ENCODE measurements at regions not wholly inside any gene's neighbourhood (a gene's known extent, or its start where the extent isn't known, plus 50 kb on each side); places are given as distances from the start of the nearest gene placed in this dataset.

GRCh38 chr3:76889911-76890310, 150.0 kb upstream of the ROBO2 start:
- H3K36me3 Mint-ChIP-seq, result no peaks in the 10 kb centered on the region
- no peak overlapping the region for H3K4me3 Mint-ChIP-seq
- DNase-seq, result no peak
- no peak overlapping the region for H3K27ac Mint-ChIP-seq
- ATAC-seq, result no peak
- H3K4me1 Mint-ChIP-seq, result no peaks in the 10 kb centered on the region
- H3K9me3 Mint-ChIP-seq (ENCODE audit: low read depth), result peaks cover 9% of the 10 kb centered on the region
- no peaks in the 10 kb centered on the region for H3K27me3 Mint-ChIP-seq
- CTCF ChIA-PET, result no interaction called here

- CTCF ChIA-PET, result no interaction called here
- ATAC-seq, result no peak
- no peaks in the 10 kb centered on the region for H3K36me3 Mint-ChIP-seq
- H3K27me3 Mint-ChIP-seq, result no peaks in the 10 kb centered on the region
- H3K4me3 Mint-ChIP-seq, result no peak overlapping the region
- peaks cover 5% of the 10 kb centered on the region for H3K9me3 Mint-ChIP-seq (ENCODE audit: low read depth)
- no peak overlapping the region for H3K27ac Mint-ChIP-seq
- no peak for DNase-seq
- no peaks in the 10 kb centered on the region for H3K4me1 Mint-ChIP-seq
These were observed 142.8 kb upstream of the ROBO2 start for GRCh38 chr3:76897076-76897475.

- peaks cover 5% of the 10 kb centered on the region for H3K9me3 Mint-ChIP-seq (ENCODE audit: low read depth)
- CTCF ChIA-PET, result no interaction called here
- no peaks in the 10 kb centered on the region for H3K36me3 Mint-ChIP-seq
- H3K4me3 Mint-ChIP-seq, result no peak overlapping the region
- H3K4me1 Mint-ChIP-seq, result no peaks in the 10 kb centered on the region
- ATAC-seq (no peak), DNase-seq (no peak)
- H3K27ac Mint-ChIP-seq, result no peak overlapping the region
- H3K27me3 Mint-ChIP-seq, result no peaks in the 10 kb centered on the region
These were observed 139.3 kb upstream of the ROBO2 start for GRCh38 chr3:76900596-76900995.

- Mint-ChIP-seq H3K36me3 (no peaks in the 10 kb centered on the region), H3K4me3 (no peak overlapping the region), H3K27ac (no peak overlapping the region), H3K4me1 (no peaks in the 10 kb centered on the region), H3K27me3 (no peaks in the 10 kb centered on the region), H3K9me3 (ENCODE audit: low read depth) (peaks cover 2% of the 10 kb centered on the region)
- DNase-seq (no peak), ATAC-seq (no peak)
- CTCF ChIA-PET, result no interaction called here
These were observed 131.7 kb upstream of the ROBO2 start for GRCh38 chr3:76908156-76908555.

GRCh38 chr3:76912841-76913383, 127.0 kb upstream of the ROBO2 start:
- no peak overlapping the region for H3K27ac Mint-ChIP-seq
- ATAC-seq (no peak), DNase-seq (no peak)
- CTCF ChIA-PET, result no interaction called here
- H3K4me1 Mint-ChIP-seq, result no peaks in the 10 kb centered on the region
- no peaks in the 10 kb centered on the region for H3K27me3 Mint-ChIP-seq
- H3K9me3 Mint-ChIP-seq (ENCODE audit: low read depth), result peaks cover 2% of the 10 kb centered on the region
- H3K36me3 Mint-ChIP-seq, result no peaks in the 10 kb centered on the region
- H3K4me3 Mint-ChIP-seq, result no peak overlapping the region

- no peak overlapping the region for H3K27ac Mint-ChIP-seq
- H3K36me3 Mint-ChIP-seq, result no peaks in the 10 kb centered on the region
- ATAC-seq (no peak), DNase-seq (no peak)
- no peaks in the 10 kb centered on the region for H3K27me3 Mint-ChIP-seq
- H3K4me3 Mint-ChIP-seq, result no peak overlapping the region
- CTCF ChIA-PET, result no interaction called here
- H3K9me3 Mint-ChIP-seq (ENCODE audit: low read depth), result peaks cover 3% of the 10 kb centered on the region
- no peaks in the 10 kb centered on the region for H3K4me1 Mint-ChIP-seq
These were observed 122.5 kb upstream of the ROBO2 start for GRCh38 chr3:76917436-76917835.

- no peaks in the 10 kb centered on the region for H3K4me1 Mint-ChIP-seq
- DNase-seq, result no peak
- no peaks in the 10 kb centered on the region for H3K27me3 Mint-ChIP-seq
- H3K27ac Mint-ChIP-seq, result no peak overlapping the region
- CTCF ChIA-PET, result no interaction called here
- H3K4me3 Mint-ChIP-seq, result no peak overlapping the region
- ATAC-seq, result no peak
- H3K9me3 Mint-ChIP-seq (ENCODE audit: low read depth), result peaks cover 5% of the 10 kb centered on the region
- H3K36me3 Mint-ChIP-seq, result no peaks in the 10 kb centered on the region
These were observed 119.4 kb upstream of the ROBO2 start for GRCh38 chr3:76920511-76920910.

- no peak for DNase-seq
- H3K9me3 Mint-ChIP-seq (ENCODE audit: low read depth), result peaks cover 5% of the 10 kb centered on the region
- no peaks in the 10 kb centered on the region for H3K27me3 Mint-ChIP-seq
- no peak overlapping the region for H3K4me3 Mint-ChIP-seq
- ATAC-seq, result no peak
- CTCF ChIA-PET, result no interaction called here
- no peaks in the 10 kb centered on the region for H3K36me3 Mint-ChIP-seq
- no peak overlapping the region for H3K27ac Mint-ChIP-seq
- no peaks in the 10 kb centered on the region for H3K4me1 Mint-ChIP-seq
These were observed 116.4 kb upstream of the ROBO2 start for GRCh38 chr3:76923485-76923884.

- no peak for ATAC-seq
- no peak overlapping the region for H3K4me3 Mint-ChIP-seq
- peaks cover 8% of the 10 kb centered on the region for H3K9me3 Mint-ChIP-seq (ENCODE audit: low read depth)
- H3K4me1 Mint-ChIP-seq, result no peaks in the 10 kb centered on the region
- no peaks in the 10 kb centered on the region for H3K36me3 Mint-ChIP-seq
- CTCF ChIA-PET, result no interaction called here
- H3K27ac Mint-ChIP-seq, result no peak overlapping the region
- no peak for DNase-seq
- no peaks in the 10 kb centered on the region for H3K27me3 Mint-ChIP-seq
These were observed 109.2 kb upstream of the ROBO2 start for GRCh38 chr3:76930712-76931111.

- Mint-ChIP-seq H3K9me3 (ENCODE audit: low read depth) (peaks cover 8% of the 10 kb centered on the region), H3K27me3 (no peaks in the 10 kb centered on the region), H3K36me3 (no peaks in the 10 kb centered on the region), H3K27ac (no peak overlapping the region), H3K4me3 (no peak overlapping the region), H3K4me1 (no peaks in the 10 kb centered on the region)
- CTCF ChIA-PET, result no interaction called here
- DNase-seq (no peak), ATAC-seq (no peak)
These were observed 106.7 kb upstream of the ROBO2 start for GRCh38 chr3:76933245-76933644.

GRCh38 chr3:76938962-76939361, 100.9 kb upstream of the ROBO2 start:
- no peak for DNase-seq
- no peaks in the 10 kb centered on the region for H3K36me3 Mint-ChIP-seq
- no peaks in the 10 kb centered on the region for H3K27me3 Mint-ChIP-seq
- CTCF ChIA-PET, result no interaction called here
- ATAC-seq, result no peak
- peaks cover 11% of the 10 kb centered on the region for H3K9me3 Mint-ChIP-seq (ENCODE audit: low read depth)
- no peak overlapping the region for H3K4me3 Mint-ChIP-seq
- H3K4me1 Mint-ChIP-seq, result no peaks in the 10 kb centered on the region
- no peak overlapping the region for H3K27ac Mint-ChIP-seq

GRCh38 chr3:76940181-76940770, 99.6 kb upstream of the ROBO2 start:
- Mint-ChIP-seq H3K27ac (no peak overlapping the region), H3K36me3 (no peaks in the 10 kb centered on the region), H3K4me3 (no peak overlapping the region), H3K27me3 (no peaks in the 10 kb centered on the region), H3K9me3 (ENCODE audit: low read depth) (peaks cover 10% of the 10 kb centered on the region), H3K4me1 (no peaks in the 10 kb centered on the region)
- DNase-seq, result no peak
- CTCF ChIA-PET, result no interaction called here
- no peak for ATAC-seq

GRCh38 chr3:76941376-76941775, 98.5 kb upstream of the ROBO2 start:
- CTCF ChIA-PET, result no interaction called here
- no peaks in the 10 kb centered on the region for H3K36me3 Mint-ChIP-seq
- H3K4me3 Mint-ChIP-seq, result no peak overlapping the region
- peaks cover 13% of the 10 kb centered on the region for H3K9me3 Mint-ChIP-seq (ENCODE audit: low read depth)
- H3K27me3 Mint-ChIP-seq, result no peaks in the 10 kb centered on the region
- DNase-seq, result no peak
- no peaks in the 10 kb centered on the region for H3K4me1 Mint-ChIP-seq
- ATAC-seq, result no peak
- H3K27ac Mint-ChIP-seq, result no peak overlapping the region

- no peak overlapping the region for H3K27ac Mint-ChIP-seq
- no peak overlapping the region for H3K4me3 Mint-ChIP-seq
- H3K36me3 Mint-ChIP-seq, result no peaks in the 10 kb centered on the region
- CTCF ChIA-PET, result no interaction called here
- H3K4me1 Mint-ChIP-seq, result no peaks in the 10 kb centered on the region
- no peaks in the 10 kb centered on the region for H3K27me3 Mint-ChIP-seq
- ATAC-seq (no peak), DNase-seq (no peak)
- H3K9me3 Mint-ChIP-seq (ENCODE audit: low read depth), result peaks cover 16% of the 10 kb centered on the region
These were observed 97.8 kb upstream of the ROBO2 start for GRCh38 chr3:76942101-76942500.

GRCh38 chr3:76943058-76943457, 96.8 kb upstream of the ROBO2 start:
- Mint-ChIP-seq H3K4me3 (no peak overlapping the region), H3K9me3 (ENCODE audit: low read depth) (peaks cover 13% of the 10 kb centered on the region), H3K27ac (no peak overlapping the region), H3K4me1 (no peaks in the 10 kb centered on the region), H3K27me3 (no peaks in the 10 kb centered on the region), H3K36me3 (no peaks in the 10 kb centered on the region)
- DNase-seq, result no peak
- ATAC-seq, result no peak
- CTCF ChIA-PET, result no interaction called here
